Activated CD8-positive, alpha-beta T cell treated with anti-CD3 and anti-CD28 coated beads for 36 hours (primary cell): ENCODE measurements at regions not wholly inside any gene's neighbourhood (a gene's known extent, or its start where the extent isn't known, plus 50 kb on each side); places are given as distances from the start of the nearest gene placed in this dataset.
"Not testable (repeated sequence)": the region's sequence is repeated elsewhere in the genome, so short reads cannot be mapped to it uniquely, and the experiment has no call there.

ENCODE experiments used
- ATAC-seq: fragments of 200-7000 bp; cut with Tn5 transposase; one replicate; pipeline ENCODE4 v1.10.0; 2021; ENCODE audit warnings: mild to moderate bottlenecking, moderate library complexity
- CTCF ChIA-PET: fragments of 350-600 bp; sonication (Branson Sonifier 250); formaldehyde crosslinking; loops from one replicate; lab custom pipeline; 2021; ENCODE audit warnings: antibody characterized with exemption; lab: Charles Lee
- POLR2A ChIA-PET: fragments of 350-600 bp; sonication (Branson Sonifier 250); formaldehyde crosslinking; loops from one replicate; lab custom pipeline; 2021; ENCODE audit warnings: antibody characterized with exemption; lab: Charles Lee
- DNase-seq: peaks from one replicate; pipeline ENCODE4 v3.0.0-alpha.2; 2020
- H3K27ac Mint-ChIP-seq: one replicate; pipeline ENCODE4 v1.8.0; 2021; ENCODE audit warnings: mild to moderate bottlenecking, mixed read lengths
- H3K27me3 Mint-ChIP-seq: one replicate; pipeline ENCODE4 v1.8.0; 2021; ENCODE audit warnings: mixed read lengths
- H3K36me3 Mint-ChIP-seq: one replicate; pipeline ENCODE4 v1.8.0; 2021; ENCODE audit warnings: low read depth, mixed read lengths
- H3K4me1 Mint-ChIP-seq: one replicate; pipeline ENCODE4 v1.8.0; 2021; ENCODE audit warnings: low read depth, mixed read lengths
- H3K4me3 Mint-ChIP-seq: one replicate; pipeline ENCODE4 v1.8.0; 2021; ENCODE audit warnings: mild to moderate bottlenecking, moderate library complexity, mixed read lengths
- H3K9me3 Mint-ChIP-seq: one replicate; pipeline ENCODE4 v1.8.0; 2021; ENCODE audit warnings: mixed read lengths
- CTCF ChIP-seq: fragments of 200-600 bp; IDR thresholded peaks from one replicate; pipeline ENCODE4 v1.8.0; 2022; ENCODE audit warnings: antibody characterized with exemption, mild to moderate bottlenecking
- intact Hi-C: fragments of 100-400 bp; cut with micrococcal nuclease; formaldehyde crosslinking; loops from one replicate; pipeline ENCODE4 v1.10.0; 2022

- Mint-ChIP-seq H3K36me3 (peaks cover 4% of the 10 kb centered on the region), H3K27ac (no peak overlapping the region), H3K27me3 (no peaks in the 10 kb centered on the region), H3K4me1 (peaks cover 3% of the 10 kb centered on the region), H3K9me3 (peaks cover 5% of the 10 kb centered on the region), H3K4me3 (no peak overlapping the region)
- ATAC-seq (no peak), DNase-seq (no peak)
- ChIA-PET POLR2A (no interaction called here), CTCF (no interaction called here)
- intact Hi-C loops: no loop called here
- TF ChIP-seq CTCF: no peak
Observed at GRCh38 chr4:148539387-148539786, 97.2 kb upstream of the NR3C2 start.

- DNase-seq: not testable (repeated sequence)
- CTCF ChIA-PET: interaction anchor here (0.8 kb wide), 1 partner anchor 13 kb away, joined by 3 read pairs; no protein-coding TSS in a partner anchor
Observed at GRCh38 chr4:148533851-148534250, 91.6 kb upstream of the NR3C2 start.

GRCh38 chr4:148530114-148530513 lies 87.9 kb upstream of the NR3C2 start:
- POLR2A ChIA-PET: no interaction called here
- no peak overlapping the region for H3K27ac Mint-ChIP-seq
- no peak for ATAC-seq
- intact Hi-C loops: no loop called here
- peaks cover 36% of the 10 kb centered on the region for H3K9me3 Mint-ChIP-seq
- no peaks in the 10 kb centered on the region for H3K4me1 Mint-ChIP-seq
- TF ChIP-seq CTCF: no peak
- CTCF ChIA-PET: interaction anchor here (1.2 kb wide), 1 partner anchor 552 kb away, joined by 3 read pairs; no protein-coding TSS in a partner anchor
- H3K4me3 Mint-ChIP-seq: no peak overlapping the region
- DNase-seq: no peak
- no peaks in the 10 kb centered on the region for H3K27me3 Mint-ChIP-seq
- peaks cover 18% of the 10 kb centered on the region for H3K36me3 Mint-ChIP-seq

More at GRCh38 chr4:148533851-148534250, 91.6 kb upstream of the NR3C2 start:
- H3K27me3 Mint-ChIP-seq, H3K4me1 Mint-ChIP-seq, ATAC-seq, H3K4me3 Mint-ChIP-seq, POLR2A ChIA-PET, H3K27ac Mint-ChIP-seq, intact Hi-C loops: not testable (repeated sequence)
- Mint-ChIP-seq H3K36me3 (peaks cover 18% of the 10 kb centered on the region), H3K9me3 (peaks cover 36% of the 10 kb centered on the region)

- CTCF ChIA-PET: no interaction called here
- no peak for TF ChIP-seq CTCF
- intact Hi-C loops: no loop called here
- no peak for DNase-seq
- Mint-ChIP-seq H3K4me3 (no peak overlapping the region), H3K4me1 (no peaks in the 10 kb centered on the region), H3K27ac (no peak overlapping the region), H3K27me3 (no peaks in the 10 kb centered on the region), H3K36me3 (peaks cover 6% of the 10 kb centered on the region), H3K9me3 (peaks cover 16% of the 10 kb centered on the region)
- no peak for ATAC-seq
- POLR2A ChIA-PET: no interaction called here
Observed at GRCh38 chr4:148527571-148527970, 85.4 kb upstream of the NR3C2 start.

GRCh38 chr4:148522995-148523394 lies 80.8 kb upstream of the NR3C2 start:
- no peak overlapping the region for H3K27ac Mint-ChIP-seq
- no peaks in the 10 kb centered on the region for H3K4me1 Mint-ChIP-seq
- POLR2A ChIA-PET: no interaction called here
- peaks cover 1% of the 10 kb centered on the region for H3K27me3 Mint-ChIP-seq
- H3K36me3 Mint-ChIP-seq: peaks cover 3% of the 10 kb centered on the region
- ATAC-seq (no peak), DNase-seq (no peak)
- H3K4me3 Mint-ChIP-seq: no peak overlapping the region
- peaks cover 14% of the 10 kb centered on the region for H3K9me3 Mint-ChIP-seq
- CTCF ChIA-PET: no interaction called here
- intact Hi-C loops: no loop called here
- TF ChIP-seq CTCF: no peak

- Mint-ChIP-seq H3K9me3 (peaks cover 11% of the 10 kb centered on the region), H3K36me3 (peaks cover under 1% of the 10 kb centered on the region), H3K27me3 (no peaks in the 10 kb centered on the region), H3K4me3 (no peak overlapping the region), H3K27ac (no peak overlapping the region), H3K4me1 (peaks cover 6% of the 10 kb centered on the region)
- ATAC-seq (no peak), DNase-seq (no peak)
- intact Hi-C loops: no loop called here
- TF ChIP-seq CTCF: no peak
- ChIA-PET CTCF (no interaction called here), POLR2A (no interaction called here)
Observed at GRCh38 chr4:148515248-148515647, 73.0 kb upstream of the NR3C2 start.
